ENCODE measurements at regions not wholly inside any gene's neighbourhood (a gene's known extent, or its start where the extent isn't known, plus 50 kb on each side); places are given as distances from the start of the nearest gene placed in this dataset.

- TF ChIP-seq POLR2A (IDR thresholded peaks at IDR 0.05; ENCODE audit: low read length) (no peak), GATA1 (IDR thresholded peaks at IDR 0.05; ENCODE audit: low read depth, low read length) (no peak)
Observed at GRCh38 chrX:35499071-35499862, 298.9 kb upstream of the MAGEB16 start.

Data from erythroblast (primary cell).